Dermis blood vessel endothelial cell (primary cell): ENCODE measurements at regions not wholly inside any gene's neighbourhood (a gene's known extent, or its start where the extent isn't known, plus 50 kb on each side); places are given as distances from the start of the nearest gene placed in this dataset.

Source experiments
- DNase-seq: peaks from one replicate; pipeline ENCODE4 v3.0.0; 2010

GRCh38 chr3:18880691-18881090 is 267.6 kb upstream of the KCNH8 start:
- no peak for DNase-seq

- DNase-seq: no peak
Measured at GRCh38 chr3:18872466-18872865, 275.8 kb upstream of the KCNH8 start.

DNA sequence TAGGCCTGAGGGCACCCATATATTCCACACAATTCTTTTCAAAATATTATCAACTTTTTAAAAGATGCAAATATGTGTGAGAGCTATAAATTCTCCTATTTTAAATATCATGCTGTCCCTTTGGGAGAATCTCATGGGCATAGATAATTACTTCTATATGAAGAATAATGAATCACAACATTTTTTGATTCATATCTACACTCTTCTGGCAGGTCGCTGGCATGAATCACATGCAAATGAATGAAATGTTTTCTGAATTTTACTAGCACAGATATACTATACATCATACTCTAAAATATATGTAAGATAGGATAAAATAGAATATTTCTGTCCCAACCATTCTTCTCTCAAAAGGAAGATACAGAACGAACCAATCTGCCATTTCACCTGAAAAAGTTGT is 277.7 kb upstream of the KCNH8 start:
- no peak for DNase-seq

DNA sequence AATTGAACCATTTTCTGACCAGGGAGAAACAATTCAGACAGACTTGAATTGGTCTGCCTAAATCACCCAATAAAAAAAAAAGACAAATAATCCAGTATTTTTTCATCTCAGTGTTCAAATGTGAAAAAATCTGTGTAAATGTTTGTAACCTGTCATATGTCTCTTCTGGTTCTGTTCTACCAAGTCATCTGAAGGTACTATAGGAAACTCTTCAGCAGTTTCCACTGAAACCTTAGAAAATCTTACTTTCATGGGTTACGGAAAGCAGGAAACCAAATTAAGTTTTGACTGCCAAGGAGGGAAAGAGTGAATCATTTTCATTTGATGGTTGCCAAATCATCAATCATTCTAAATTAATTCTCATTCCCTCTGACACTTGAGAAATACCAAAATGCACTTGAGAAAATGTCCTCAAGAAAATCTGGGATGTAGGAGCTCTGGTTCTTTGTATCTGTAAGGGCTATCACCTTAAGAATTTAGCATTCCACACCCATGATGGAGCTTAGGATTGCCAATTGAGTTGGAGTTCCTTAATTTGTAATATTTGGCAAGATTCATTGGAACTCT is 278.2 kb upstream of the KCNH8 start:
- no peak for DNase-seq

GRCh38 chr3:18868911-18869689 is 279.2 kb upstream of the KCNH8 start:
- DNase-seq: no peak

GRCh38 chr3:18866899-18867298 is 281.4 kb upstream of the KCNH8 start:
- DNase-seq: no peak

- no peak for DNase-seq
Measured at GRCh38 chr3:18864933-18865731, 283.2 kb upstream of the KCNH8 start.

GRCh38 chr3:18862077-18862476 is 286.2 kb upstream of the KCNH8 start:
- no peak for DNase-seq

DNA sequence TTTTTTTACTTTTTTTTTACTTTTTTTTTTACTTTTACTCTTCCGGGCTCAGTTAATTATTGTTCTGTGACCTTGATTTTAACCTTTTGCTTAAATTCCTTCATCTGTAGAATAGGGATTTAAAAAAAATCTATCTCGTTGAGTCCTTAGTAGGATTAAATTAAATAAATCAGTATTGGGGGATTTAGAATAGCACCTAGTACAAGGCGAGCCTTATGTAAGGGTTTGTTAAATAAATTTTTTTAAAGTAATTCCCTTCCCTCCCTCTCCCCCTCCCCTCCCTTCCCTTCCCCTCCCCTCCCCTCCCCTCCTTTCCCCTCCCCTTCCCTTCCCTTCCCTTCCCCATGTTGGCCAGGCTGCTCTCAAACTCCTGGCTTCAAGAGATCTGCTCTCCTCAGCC is 287.2 kb upstream of the KCNH8 start:
- DNase-seq: no peak

- no peak for DNase-seq
Measured at GRCh38 chr3:18853269-18853668, 295.0 kb upstream of the KCNH8 start.

GRCh38 chr3:18847583-18848197 is 300.6 kb upstream of the KCNH8 start:
- DNase-seq: peak; percentile 0

DNA sequence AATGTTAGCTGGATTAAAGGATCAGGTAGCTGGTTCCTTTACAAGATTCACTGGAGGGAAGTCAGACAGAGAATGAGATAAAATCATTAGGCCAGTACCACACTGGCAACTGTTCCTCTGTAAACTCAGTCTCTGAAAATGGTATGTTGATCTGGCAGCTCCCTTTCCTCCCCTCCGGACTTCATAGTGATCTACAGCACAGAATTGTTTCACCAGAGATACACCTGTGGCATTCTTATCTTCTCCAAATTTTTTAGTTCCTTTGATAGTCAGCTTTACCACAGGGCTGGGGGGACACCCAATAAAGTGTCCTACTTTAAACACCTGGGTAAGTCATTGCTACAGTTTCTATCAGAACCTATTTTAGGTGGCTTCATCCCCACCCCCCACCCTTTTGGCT is 304.3 kb upstream of the KCNH8 start:
- no peak for DNase-seq

DNA sequence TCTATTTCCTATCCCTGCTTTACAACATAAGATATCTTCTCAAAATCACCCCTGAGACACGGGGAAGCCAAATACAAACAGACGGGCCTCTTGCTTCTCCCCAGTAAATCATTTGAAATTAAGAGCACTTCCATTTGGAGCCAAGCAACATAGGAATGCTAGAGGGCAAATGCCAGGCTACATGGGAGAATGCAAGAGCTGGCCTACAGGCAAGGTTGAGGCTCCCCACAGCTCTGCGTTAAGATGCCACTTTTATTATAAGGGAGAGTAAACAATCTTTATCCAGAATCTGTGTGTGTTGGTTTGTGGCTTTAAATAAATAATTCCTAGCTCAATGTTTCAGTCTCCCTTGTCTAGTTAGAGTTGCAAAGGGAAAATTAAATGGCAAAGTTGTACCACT is 305.1 kb upstream of the KCNH8 start:
- DNase-seq: no peak

DNA sequence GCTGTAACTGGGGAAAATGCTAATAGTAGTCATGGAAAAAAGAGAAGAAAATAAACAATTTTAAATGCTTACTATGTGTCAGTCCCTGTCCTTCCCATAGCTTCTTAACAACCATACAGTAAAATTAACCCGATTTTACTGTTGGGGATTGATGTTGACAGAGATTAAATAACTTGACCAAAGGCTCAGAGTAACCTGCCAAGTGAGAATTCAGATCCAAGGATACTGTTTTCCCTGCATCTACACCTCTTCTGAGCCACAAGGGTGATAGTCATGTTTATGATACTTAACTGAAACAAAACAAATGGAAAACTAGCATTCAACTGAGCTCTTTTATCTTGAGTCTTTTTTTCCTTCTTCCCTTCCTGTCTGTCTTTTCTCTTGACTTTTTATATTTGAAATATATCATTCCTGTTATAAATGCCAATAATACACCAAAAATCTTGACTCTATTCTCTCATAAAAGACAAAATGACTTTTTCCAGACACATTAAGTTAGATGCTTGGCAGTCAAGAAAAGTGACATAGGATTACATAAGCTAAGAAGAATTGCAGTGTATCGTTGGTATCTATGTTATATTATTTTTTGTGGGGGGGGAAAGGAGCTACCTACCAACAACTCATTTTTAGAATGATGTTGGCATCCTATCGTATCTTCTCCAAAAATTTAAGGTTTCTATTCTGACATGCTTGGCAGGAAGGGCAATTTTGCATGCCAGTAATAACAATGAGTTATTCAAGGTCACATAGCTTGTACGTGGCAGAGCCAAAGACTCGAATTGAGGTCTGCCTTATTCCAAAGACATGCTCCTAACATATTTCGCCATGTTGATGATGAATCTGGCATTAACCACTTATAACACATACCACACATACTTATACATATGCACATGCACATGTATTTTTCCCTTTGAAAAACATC is 306.6 kb upstream of the KCNH8 start:
- DNase-seq: no peak

DNA sequence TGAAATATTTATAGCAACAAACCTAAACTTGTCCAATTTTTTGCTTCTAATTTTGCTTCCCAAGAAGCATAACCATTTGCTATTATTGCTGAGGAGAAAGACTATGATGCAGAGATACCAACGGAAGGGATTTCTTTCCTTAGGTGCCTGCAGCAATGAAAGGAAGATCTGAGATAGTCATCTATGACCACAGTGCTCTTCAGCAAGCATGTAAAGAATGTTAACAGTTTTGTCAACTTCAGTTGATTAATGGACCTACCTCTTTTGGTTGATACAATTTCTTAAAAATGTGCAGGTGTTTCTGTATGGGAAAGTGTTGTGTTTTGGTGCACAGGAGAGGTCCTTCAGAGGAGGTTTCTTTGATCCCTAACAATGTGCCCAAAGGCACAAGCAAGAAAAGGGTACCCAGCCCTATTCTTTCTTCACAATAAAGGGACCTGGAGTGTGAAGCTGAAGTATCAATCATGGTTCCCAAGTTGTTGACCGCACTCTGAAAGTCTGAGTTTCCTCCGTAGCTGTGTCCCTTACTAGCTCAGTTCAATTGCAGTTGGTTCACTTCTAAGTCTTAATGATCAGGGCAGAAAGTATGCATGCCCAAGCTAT is 307.7 kb upstream of the KCNH8 start:
- DNase-seq: no peak

- no peak for DNase-seq
Measured at GRCh38 chr3:18838758-18839157, 309.6 kb upstream of the KCNH8 start.

DNA sequence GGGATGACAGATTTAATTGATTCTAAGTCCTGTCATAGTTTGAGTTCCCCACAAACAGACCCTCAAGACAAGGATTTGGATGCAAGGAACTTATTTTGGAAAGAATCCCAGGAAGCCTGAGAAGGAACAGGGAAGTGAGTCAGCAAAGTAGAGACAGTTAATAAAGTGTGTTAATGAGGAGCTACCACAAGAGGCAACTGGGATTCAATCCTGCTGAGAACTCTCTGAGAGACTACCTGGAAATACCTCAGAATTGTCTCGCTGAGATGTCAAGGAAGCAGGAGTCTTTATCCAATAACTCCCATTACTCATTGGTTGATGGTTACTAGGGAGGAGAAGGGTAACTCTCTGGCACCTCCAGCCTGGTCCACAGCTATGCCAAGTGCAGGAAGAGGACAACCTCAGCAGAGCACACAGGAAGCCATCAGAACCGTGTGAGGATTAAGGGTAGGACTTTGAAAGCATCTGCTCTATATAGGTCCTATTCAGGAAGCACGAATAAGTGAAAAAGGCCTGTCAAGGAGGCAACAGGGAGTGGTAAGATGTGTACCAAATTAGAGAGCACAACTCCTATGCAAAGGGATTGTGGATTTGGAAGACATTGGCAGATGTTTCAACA is 311.1 kb upstream of the KCNH8 start:
- no peak for DNase-seq

DNA sequence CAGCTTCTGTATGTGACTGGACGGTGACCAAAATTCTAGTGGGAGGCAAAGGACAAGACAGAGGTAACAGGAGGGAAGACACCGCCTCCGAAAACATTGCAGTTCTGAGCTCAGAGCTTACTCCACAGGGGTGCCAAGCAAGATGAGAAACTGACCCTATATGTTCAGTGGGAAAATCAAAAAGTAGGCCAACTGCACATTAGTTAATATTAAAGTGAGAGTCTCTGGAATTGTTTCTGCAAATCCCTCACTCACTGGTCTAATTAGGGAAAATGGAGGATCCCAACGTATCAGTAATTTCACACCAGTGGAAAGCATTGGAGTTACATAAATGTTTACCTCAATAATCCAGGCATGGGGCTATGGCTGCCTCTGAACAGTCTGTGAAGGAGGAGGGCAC is 313.3 kb upstream of the KCNH8 start:
- DNase-seq: no peak

GRCh38 chr3:18830087-18830486 is 318.2 kb upstream of the KCNH8 start:
- no peak for DNase-seq

GRCh38 chr3:18828637-18829036 is 319.7 kb upstream of the KCNH8 start:
- DNase-seq: no peak

DNA sequence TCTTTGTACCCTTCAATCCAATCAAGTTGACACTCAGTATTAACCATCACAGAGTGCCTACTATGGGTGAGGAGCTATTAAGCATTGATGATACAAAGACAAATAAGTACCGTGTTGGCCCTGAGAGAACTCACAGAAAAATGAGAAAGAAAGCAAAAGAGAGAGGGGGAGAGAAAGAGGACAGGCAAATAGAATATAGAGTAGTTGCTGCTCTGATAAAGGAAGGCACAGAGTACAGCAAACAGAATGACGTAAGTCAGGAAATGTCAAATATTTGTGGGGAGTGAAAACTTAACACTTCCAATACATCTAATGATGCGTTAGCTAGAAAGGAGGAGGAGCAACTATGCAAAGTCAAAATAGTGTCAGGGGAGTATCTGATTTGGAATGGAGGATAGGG is 320.6 kb upstream of the KCNH8 start:
- DNase-seq: no peak
